ENCODE measurements at regions not wholly inside any gene's neighbourhood (a gene's known extent, or its start where the extent isn't known, plus 50 kb on each side); places are given as distances from the start of the nearest gene placed in this dataset.

DNA sequence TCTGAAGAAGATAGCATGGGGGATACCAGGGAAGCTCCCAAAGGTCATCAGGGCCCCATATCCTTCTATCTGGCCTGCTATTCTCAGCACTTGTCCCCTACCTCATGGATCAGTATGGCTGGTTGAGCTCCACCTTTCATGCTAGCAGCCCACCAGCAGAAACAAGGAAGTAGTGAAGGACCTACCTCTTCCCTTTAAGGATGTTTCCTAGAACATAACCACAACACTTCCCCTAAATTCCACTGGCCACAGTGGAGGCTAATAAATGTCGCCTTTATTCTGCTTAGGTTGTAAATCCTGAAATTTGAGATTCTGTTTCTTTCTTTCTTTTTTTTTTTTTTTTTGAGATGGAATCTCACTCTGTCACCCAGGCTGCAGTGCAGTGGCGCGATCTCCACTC is 128.6 kb upstream of the PARP11 start:
- Histone ChIP-seq H3K9ac (ENCODE audit: low read length) (no peak overlapping the region), H3K27me3 (ENCODE audit: insufficient read depth, low read depth, low read length) (no peaks in the 10 kb centered on the region), H3K4me2 (ENCODE audit: low read length) (no peak overlapping the region), H3K79me2 (replicated peaks; ENCODE audit: insufficient read depth, low read length) (no peaks in the 10 kb centered on the region), H4K20me1 (ENCODE audit: insufficient read depth) (no peaks in the 10 kb centered on the region), H3K36me3 (ENCODE audit: insufficient read depth, low read length) (no peaks in the 10 kb centered on the region), H3K4me3 (ENCODE audit: low read length) (no peak overlapping the region), H3K9me2 (ENCODE audit: insufficient read depth, low read length) (no peaks in the 10 kb centered on the region), H3K9me3 (ENCODE audit: low read length) (no peaks in the 10 kb centered on the region), H2AFZ (ENCODE audit: low read depth, low read length) (no peak overlapping the region), H3F3A (ENCODE audit: insufficient read depth, low read length, poor library complexity, severe bottlenecking) (no peaks in the 10 kb centered on the region), H3K27ac (ENCODE audit: low read length) (no peak overlapping the region)
- TF ChIP-seq EZH2 (IDR thresholded peaks at IDR 0.05; ENCODE audit: borderline replicate concordance, insufficient read depth, low read length, poor library complexity, severe bottlenecking) (no peak), MXI1 (conservative IDR thresholded peaks at IDR 0.05; ENCODE audit: poor library complexity, severe bottlenecking) (no peak), SMC3 (conservative IDR thresholded peaks at IDR 0.05; ENCODE audit: poor library complexity) (no peak), RAD21 (conservative IDR thresholded peaks at IDR 0.05) (no peak), TAF1 (IDR thresholded peaks at IDR 0.05; ENCODE audit: low read depth) (no peak), EP300 (conservative IDR thresholded peaks at IDR 0.05; ENCODE audit: poor library complexity, severe bottlenecking) (no peak), POLR2AphosphoS5 (IDR thresholded peaks at IDR 0.05) (no peak)

DNA sequence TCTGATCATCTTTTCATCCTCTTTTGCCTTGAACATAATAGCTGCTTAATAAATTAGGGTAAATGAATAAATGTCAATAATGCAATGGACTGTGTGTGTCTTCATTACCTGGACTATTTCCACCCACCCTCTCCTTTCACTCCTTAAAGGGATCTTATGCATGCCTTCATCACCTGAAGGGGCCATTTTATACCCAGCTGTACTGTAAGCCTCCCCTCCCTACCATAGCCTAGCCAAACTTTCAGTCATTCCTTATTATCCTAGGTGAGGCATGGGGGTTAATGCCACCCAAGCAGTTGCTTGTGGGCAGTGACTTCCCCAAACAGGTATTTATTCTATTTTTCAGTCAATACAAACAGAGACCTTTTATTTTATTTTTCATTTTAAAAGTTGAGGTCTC is 127.8 kb upstream of the PARP11 start:
- TF ChIP-seq RAD21 (conservative IDR thresholded peaks at IDR 0.05) (no peak), CTCF (IDR thresholded peaks at IDR 0.05; ENCODE audit: poor library complexity, severe bottlenecking) (no peak)
- no peaks in the 10 kb centered on the region for H3F3A ChIP-seq (ENCODE audit: insufficient read depth, low read length, poor library complexity, severe bottlenecking)
- H3K79me2 ChIP-seq (replicated peaks; ENCODE audit: insufficient read depth, low read length) = no peaks in the 10 kb centered on the region
- H4K20me1 ChIP-seq (ENCODE audit: insufficient read depth) = no peaks in the 10 kb centered on the region
- H3K27me3 ChIP-seq (ENCODE audit: insufficient read depth, low read depth, low read length) = no peaks in the 10 kb centered on the region
- H3K9me3 ChIP-seq (ENCODE audit: low read length) = no peaks in the 10 kb centered on the region
- no peak overlapping the region for H3K27ac ChIP-seq (ENCODE audit: low read length)
- H2AFZ ChIP-seq (ENCODE audit: low read depth, low read length) = no peak overlapping the region
- no peaks in the 10 kb centered on the region for H3K36me3 ChIP-seq (ENCODE audit: insufficient read depth, low read length)
- H3K4me3 ChIP-seq (ENCODE audit: low read length) = no peak overlapping the region
- no peaks in the 10 kb centered on the region for H3K9me2 ChIP-seq (ENCODE audit: insufficient read depth, low read length)
- no peak overlapping the region for H3K9ac ChIP-seq (ENCODE audit: low read length)
- H3K4me2 ChIP-seq (ENCODE audit: low read length) = no peak overlapping the region

GRCh38 chr12:3999904-4000303 is 126.7 kb upstream of the PARP11 start:
- Histone ChIP-seq H4K20me1 (ENCODE audit: insufficient read depth) (no peaks in the 10 kb centered on the region), H3K36me3 (ENCODE audit: insufficient read depth, low read length) (no peaks in the 10 kb centered on the region), H2AFZ (ENCODE audit: low read depth, low read length) (no peak overlapping the region), H3K4me3 (ENCODE audit: low read length) (no peak overlapping the region), H3K27me3 (ENCODE audit: insufficient read depth, low read depth, low read length) (no peaks in the 10 kb centered on the region), H3F3A (ENCODE audit: insufficient read depth, low read length, poor library complexity, severe bottlenecking) (no peaks in the 10 kb centered on the region), H3K9me2 (ENCODE audit: insufficient read depth, low read length) (no peaks in the 10 kb centered on the region), H3K27ac (ENCODE audit: low read length) (no peak overlapping the region), H3K79me2 (replicated peaks; ENCODE audit: insufficient read depth, low read length) (no peaks in the 10 kb centered on the region), H3K4me2 (ENCODE audit: low read length) (no peak overlapping the region), H3K9me3 (ENCODE audit: low read length) (no peaks in the 10 kb centered on the region), H3K9ac (ENCODE audit: low read length) (no peak overlapping the region)
- TF ChIP-seq RAD21 (conservative IDR thresholded peaks at IDR 0.05) (no peak), CTCF (IDR thresholded peaks at IDR 0.05; ENCODE audit: poor library complexity, severe bottlenecking) (no peak), POLR2AphosphoS5 (IDR thresholded peaks at IDR 0.05) (no peak), TAF1 (IDR thresholded peaks at IDR 0.05; ENCODE audit: low read depth) (no peak), EZH2 (IDR thresholded peaks at IDR 0.05; ENCODE audit: borderline replicate concordance, insufficient read depth, low read length, poor library complexity, severe bottlenecking) (no peak), MXI1 (conservative IDR thresholded peaks at IDR 0.05; ENCODE audit: poor library complexity, severe bottlenecking) (no peak), SMC3 (conservative IDR thresholded peaks at IDR 0.05; ENCODE audit: poor library complexity) (no peak), EP300 (conservative IDR thresholded peaks at IDR 0.05; ENCODE audit: poor library complexity, severe bottlenecking) (no peak), REST (IDR thresholded peaks at IDR 0.05; ENCODE audit: borderline replicate concordance) (no peak)
